Epithelial cell of esophagus (primary cell): ENCODE measurements at regions not wholly inside any gene's neighbourhood (a gene's known extent, or its start where the extent isn't known, plus 50 kb on each side); places are given as distances from the start of the nearest gene placed in this dataset.
"Not testable (repeated sequence)": the region's sequence is repeated elsewhere in the genome, so short reads cannot be mapped to it uniquely, and the experiment has no call there.

Source experiments
- DNase-seq: peaks from one replicate; pipeline ENCODE4 v3.0.0; 2010; ENCODE audit warnings: low read depth
- H3K4me3 ChIP-seq: 2 replicates; pipeline ENCODE4 v1.5.1; 2011; ENCODE audit warnings: mild to moderate bottlenecking, low read length, control low read depth
- CTCF ChIP-seq: IDR thresholded peaks from 2 replicates; pipeline ENCODE4 v1.5.1; 2011; ENCODE audit warnings: low read depth, mild to moderate bottlenecking, low read length, control low read depth, inconsistent platforms; ENCODE audit not compliant: insufficient read depth; ENCODE audit errors: missing control alignments

GRCh38 chr5:99544356-99544755, 615.5 kb upstream of the CHD1 start:
- no peak for DNase-seq
- no peak overlapping the region for H3K4me3 ChIP-seq
- TF ChIP-seq CTCF = no peak

GRCh38 chr5:99543841-99544240, 615.0 kb upstream of the CHD1 start:
- no peak for TF ChIP-seq CTCF
- DNase-seq = no peak
- H3K4me3 ChIP-seq = no peak overlapping the region

- H3K4me3 ChIP-seq, DNase-seq: not testable (repeated sequence)
Observed at GRCh38 chr5:99534241-99534640, 605.4 kb upstream of the CHD1 start.

GRCh38 chr5:99521666-99522065, 592.9 kb upstream of the CHD1 start:
- DNase-seq = not testable (repeated sequence)

GRCh38 chr5:99515864-99516490, 587.2 kb upstream of the CHD1 start:
- H3K4me3 ChIP-seq, DNase-seq: not testable (repeated sequence)

More at GRCh38 chr5:99521666-99522065, 592.9 kb upstream of the CHD1 start:
- H3K4me3 ChIP-seq = not testable (repeated sequence)

GRCh38 chr5:99510237-99510866, 581.5 kb upstream of the CHD1 start:
- DNase-seq = peak; percentile 6
- not testable (repeated sequence) for H3K4me3 ChIP-seq

GRCh38 chr5:99509064-99509463, 580.3 kb upstream of the CHD1 start:
- DNase-seq = not testable (repeated sequence)

GRCh38 chr5:99495456-99495855, 566.6 kb upstream of the CHD1 start:
- not testable (repeated sequence) for H3K4me3 ChIP-seq

More at GRCh38 chr5:99509064-99509463, 580.3 kb upstream of the CHD1 start:
- H3K4me3 ChIP-seq = not testable (repeated sequence)

GRCh38 chr5:99478450-99478849, 549.6 kb upstream of the CHD1 start:
- DNase-seq, H3K4me3 ChIP-seq: not testable (repeated sequence)

More at GRCh38 chr5:99495456-99495855, 566.6 kb upstream of the CHD1 start:
- not testable (repeated sequence) for DNase-seq

- H3K4me3 ChIP-seq, DNase-seq: not testable (repeated sequence)
Observed at GRCh38 chr5:99473328-99473727, 544.5 kb upstream of the CHD1 start.

- DNase-seq, H3K4me3 ChIP-seq: not testable (repeated sequence)
Observed at GRCh38 chr5:99471726-99472125, 542.9 kb upstream of the CHD1 start.

GRCh38 chr5:99471178-99471577, 542.4 kb upstream of the CHD1 start:
- not testable (repeated sequence) for DNase-seq, H3K4me3 ChIP-seq

- not testable (repeated sequence) for H3K4me3 ChIP-seq, DNase-seq
Observed at GRCh38 chr5:99470636-99471035, 541.8 kb upstream of the CHD1 start.
